ENCODE measurements at regions not wholly inside any gene's neighbourhood (a gene's known extent, or its start where the extent isn't known, plus 50 kb on each side); places are given as distances from the start of the nearest gene placed in this dataset.

DNA sequence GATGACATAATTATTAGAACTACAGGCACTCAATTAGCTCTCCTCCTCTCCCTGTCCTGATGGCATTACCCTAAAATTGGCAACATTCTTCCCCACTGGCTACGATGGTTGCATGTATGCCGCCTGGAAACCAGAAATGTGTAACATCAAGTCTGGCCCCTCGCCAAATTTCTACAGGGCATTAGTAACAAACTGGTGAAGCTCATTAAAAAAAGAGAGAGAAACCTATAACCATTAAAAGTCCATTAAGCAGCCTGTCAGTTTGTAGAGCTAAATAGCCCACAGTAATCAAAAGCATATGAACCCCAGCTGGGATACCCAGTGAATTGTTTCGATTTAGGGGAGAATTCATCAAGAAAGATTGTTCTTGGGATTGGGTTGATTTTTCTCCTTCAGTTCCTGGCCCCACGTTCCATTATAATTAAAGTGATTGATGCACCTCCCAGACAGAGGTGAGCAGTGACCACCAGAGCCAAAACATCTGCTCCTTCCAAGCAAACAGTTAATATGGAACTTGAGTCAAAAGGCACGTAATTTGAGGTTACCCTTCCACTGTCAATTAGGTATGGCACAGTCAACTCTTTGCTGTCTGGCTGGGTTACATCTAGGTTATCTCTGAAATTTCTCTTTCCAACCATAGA lies 208.6 kb downstream of the C1D start:
- no peak for TF ChIP-seq EZH2 (IDR thresholded peaks at IDR 0.05; ENCODE audit: borderline replicate concordance, low read depth, low read length, severe bottlenecking)
- TF ChIP-seq, protein P1, sequence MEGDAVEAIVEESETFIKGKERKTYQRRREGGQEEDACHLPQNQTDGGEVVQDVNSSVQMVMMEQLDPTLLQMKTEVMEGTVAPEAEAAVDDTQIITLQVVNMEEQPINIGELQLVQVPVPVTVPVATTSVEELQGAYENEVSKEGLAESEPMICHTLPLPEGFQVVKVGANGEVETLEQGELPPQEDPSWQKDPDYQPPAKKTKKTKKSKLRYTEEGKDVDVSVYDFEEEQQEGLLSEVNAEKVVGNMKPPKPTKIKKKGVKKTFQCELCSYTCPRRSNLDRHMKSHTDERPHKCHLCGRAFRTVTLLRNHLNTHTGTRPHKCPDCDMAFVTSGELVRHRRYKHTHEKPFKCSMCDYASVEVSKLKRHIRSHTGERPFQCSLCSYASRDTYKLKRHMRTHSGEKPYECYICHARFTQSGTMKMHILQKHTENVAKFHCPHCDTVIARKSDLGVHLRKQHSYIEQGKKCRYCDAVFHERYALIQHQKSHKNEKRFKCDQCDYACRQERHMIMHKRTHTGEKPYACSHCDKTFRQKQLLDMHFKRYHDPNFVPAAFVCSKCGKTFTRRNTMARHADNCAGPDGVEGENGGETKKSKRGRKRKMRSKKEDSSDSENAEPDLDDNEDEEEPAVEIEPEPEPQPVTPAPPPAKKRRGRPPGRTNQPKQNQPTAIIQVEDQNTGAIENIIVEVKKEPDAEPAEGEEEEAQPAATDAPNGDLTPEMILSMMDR (IDR thresholded peaks at IDR 0.05; ENCODE audit: borderline replicate concordance, extremely low read depth, low read length, poor library complexity, severe bottlenecking) = no peak

Data from DND-41 (cell line).